ENCODE measurements at regions not wholly inside any gene's neighbourhood (a gene's known extent, or its start where the extent isn't known, plus 50 kb on each side); places are given as distances from the start of the nearest gene placed in this dataset.
"Not testable (repeated sequence)": the region's sequence is repeated elsewhere in the genome, so short reads cannot be mapped to it uniquely, and the experiment has no call there.

- Histone ChIP-seq H2AFZ (ENCODE audit: low read length, unreplicated experiment) (no peak overlapping the region), H3K4me1 (ENCODE audit: control insufficient read depth, insufficient read depth, low read length, unreplicated experiment) (peaks cover 16% of the 10 kb centered on the region), H3K4me3 (ENCODE audit: low read depth, low read length) (no peak overlapping the region), H3K36me3 (ENCODE audit: insufficient read depth, low read length) (no peaks in the 10 kb centered on the region), H3K79me2 (ENCODE audit: control insufficient read depth, insufficient read depth, low read length, unreplicated experiment) (no peaks in the 10 kb centered on the region), H3K27ac (ENCODE audit: low read depth, low read length) (no peak overlapping the region), H3K27me3 (ENCODE audit: insufficient read depth, low read length) (no peaks in the 10 kb centered on the region)
Observed at GRCh38 chr14:38947343-38947742, 155.7 kb downstream of the SEC23A start.

GRCh38 chr14:38944691-38945090, 158.3 kb downstream of the SEC23A start:
- peaks cover 4% of the 10 kb centered on the region for H3K4me1 ChIP-seq (ENCODE audit: control insufficient read depth, insufficient read depth, low read length, unreplicated experiment)
- no peaks in the 10 kb centered on the region for H3K36me3 ChIP-seq (ENCODE audit: insufficient read depth, low read length)
- H3K27ac ChIP-seq (ENCODE audit: low read depth, low read length), result no peak overlapping the region

GRCh38 chr14:38941488-38941887, 161.5 kb downstream of the SEC23A start:
- peak overlapping the region; percentile 38 for H2AFZ ChIP-seq (ENCODE audit: low read length, unreplicated experiment)
- no peaks in the 10 kb centered on the region for H3K4me1 ChIP-seq (ENCODE audit: control insufficient read depth, insufficient read depth, low read length, unreplicated experiment)
- no peaks in the 10 kb centered on the region for H3K27me3 ChIP-seq (ENCODE audit: insufficient read depth, low read length)
- H3K79me2 ChIP-seq (ENCODE audit: control insufficient read depth, insufficient read depth, low read length, unreplicated experiment), result no peaks in the 10 kb centered on the region
- H3K4me3 ChIP-seq (ENCODE audit: low read depth, low read length), result no peak overlapping the region
- no peaks in the 10 kb centered on the region for H3K36me3 ChIP-seq (ENCODE audit: insufficient read depth, low read length)
- H3K27ac ChIP-seq (ENCODE audit: low read depth, low read length), result no peak overlapping the region

More at GRCh38 chr14:38944691-38945090, 158.3 kb downstream of the SEC23A start:
- H3K4me3 ChIP-seq (ENCODE audit: low read depth, low read length), result no peak overlapping the region
- no peaks in the 10 kb centered on the region for H3K27me3 ChIP-seq (ENCODE audit: insufficient read depth, low read length)
- H2AFZ ChIP-seq (ENCODE audit: low read length, unreplicated experiment), result no peak overlapping the region
- no peaks in the 10 kb centered on the region for H3K79me2 ChIP-seq (ENCODE audit: control insufficient read depth, insufficient read depth, low read length, unreplicated experiment)

- H3K4me3 ChIP-seq (ENCODE audit: low read depth, low read length); H2AFZ ChIP-seq (ENCODE audit: low read length, unreplicated experiment); H3K27ac ChIP-seq (ENCODE audit: low read depth, low read length); H3K4me1 ChIP-seq (ENCODE audit: control insufficient read depth, insufficient read depth, low read length, unreplicated experiment); H3K79me2 ChIP-seq (ENCODE audit: control insufficient read depth, insufficient read depth, low read length, unreplicated experiment); H3K27me3 ChIP-seq (ENCODE audit: insufficient read depth, low read length); H3K36me3 ChIP-seq (ENCODE audit: insufficient read depth, low read length): not testable (repeated sequence)
Observed at GRCh38 chr14:38932653-38933000, 170.4 kb downstream of the SEC23A start.

- Histone ChIP-seq H3K27me3 (ENCODE audit: insufficient read depth, low read length) (peaks cover 4% of the 10 kb centered on the region; the same call in 1 of the 2 replicates), H3K27ac (ENCODE audit: low read depth, low read length) (no peak overlapping the region), H2AFZ (ENCODE audit: low read length, unreplicated experiment) (no peak overlapping the region), H3K79me2 (ENCODE audit: control insufficient read depth, insufficient read depth, low read length, unreplicated experiment) (no peaks in the 10 kb centered on the region), H3K4me3 (ENCODE audit: low read depth, low read length) (no peak overlapping the region), H3K36me3 (ENCODE audit: insufficient read depth, low read length) (no peaks in the 10 kb centered on the region), H3K4me1 (ENCODE audit: control insufficient read depth, insufficient read depth, low read length, unreplicated experiment) (no peaks in the 10 kb centered on the region)
Observed at GRCh38 chr14:38931969-38932652, 170.9 kb downstream of the SEC23A start.

GRCh38 chr14:38930898-38931297, 172.1 kb downstream of the SEC23A start:
- H3K27me3 ChIP-seq (ENCODE audit: insufficient read depth, low read length), result peaks cover 4% of the 10 kb centered on the region; the same call in 1 of the 2 replicates
- H3K4me1 ChIP-seq (ENCODE audit: control insufficient read depth, insufficient read depth, low read length, unreplicated experiment), result no peaks in the 10 kb centered on the region
- no peaks in the 10 kb centered on the region for H3K79me2 ChIP-seq (ENCODE audit: control insufficient read depth, insufficient read depth, low read length, unreplicated experiment)
- no peaks in the 10 kb centered on the region for H3K36me3 ChIP-seq (ENCODE audit: insufficient read depth, low read length)
- no peak overlapping the region for H3K4me3 ChIP-seq (ENCODE audit: low read depth, low read length)
- no peak overlapping the region for H2AFZ ChIP-seq (ENCODE audit: low read length, unreplicated experiment)
- H3K27ac ChIP-seq (ENCODE audit: low read depth, low read length), result no peak overlapping the region

- H3K79me2 ChIP-seq (ENCODE audit: control insufficient read depth, insufficient read depth, low read length, unreplicated experiment), result no peaks in the 10 kb centered on the region
- H3K4me1 ChIP-seq (ENCODE audit: control insufficient read depth, insufficient read depth, low read length, unreplicated experiment), result no peaks in the 10 kb centered on the region
- H3K4me3 ChIP-seq (ENCODE audit: low read depth, low read length), result no peak overlapping the region
- no peak overlapping the region for H3K27ac ChIP-seq (ENCODE audit: low read depth, low read length)
- no peak overlapping the region for H2AFZ ChIP-seq (ENCODE audit: low read length, unreplicated experiment)
- no peaks in the 10 kb centered on the region for H3K36me3 ChIP-seq (ENCODE audit: insufficient read depth, low read length)
- peaks cover 4% of the 10 kb centered on the region; the same call in 1 of the 2 replicates for H3K27me3 ChIP-seq (ENCODE audit: insufficient read depth, low read length)
Observed at GRCh38 chr14:38930022-38930421, 173.0 kb downstream of the SEC23A start.

- H3K4me3 ChIP-seq (ENCODE audit: low read depth, low read length), result no peak overlapping the region
- no peaks in the 10 kb centered on the region for H3K4me1 ChIP-seq (ENCODE audit: control insufficient read depth, insufficient read depth, low read length, unreplicated experiment)
- no peaks in the 10 kb centered on the region for H3K27me3 ChIP-seq (ENCODE audit: insufficient read depth, low read length)
Observed at GRCh38 chr14:38929416-38929815, 173.6 kb downstream of the SEC23A start.

GRCh38 chr14:38921893-38922292, 181.1 kb downstream of the SEC23A start:
- not testable (repeated sequence) for H2AFZ ChIP-seq (ENCODE audit: low read length, unreplicated experiment); H3K27me3 ChIP-seq (ENCODE audit: insufficient read depth, low read length); H3K4me1 ChIP-seq (ENCODE audit: control insufficient read depth, insufficient read depth, low read length, unreplicated experiment); H3K4me3 ChIP-seq (ENCODE audit: low read depth, low read length); H3K79me2 ChIP-seq (ENCODE audit: control insufficient read depth, insufficient read depth, low read length, unreplicated experiment); H3K27ac ChIP-seq (ENCODE audit: low read depth, low read length); H3K36me3 ChIP-seq (ENCODE audit: insufficient read depth, low read length)

More at GRCh38 chr14:38929416-38929815, 173.6 kb downstream of the SEC23A start:
- H3K79me2 ChIP-seq (ENCODE audit: control insufficient read depth, insufficient read depth, low read length, unreplicated experiment), result no peaks in the 10 kb centered on the region
- no peak overlapping the region for H3K27ac ChIP-seq (ENCODE audit: low read depth, low read length)
- H2AFZ ChIP-seq (ENCODE audit: low read length, unreplicated experiment), result no peak overlapping the region
- no peaks in the 10 kb centered on the region for H3K36me3 ChIP-seq (ENCODE audit: insufficient read depth, low read length)

GRCh38 chr14:38915125-38915524, 187.9 kb downstream of the SEC23A start:
- Histone ChIP-seq H3K4me1 (ENCODE audit: control insufficient read depth, insufficient read depth, low read length, unreplicated experiment) (no peaks in the 10 kb centered on the region), H3K4me3 (ENCODE audit: low read depth, low read length) (no peak overlapping the region), H2AFZ (ENCODE audit: low read length, unreplicated experiment) (no peak overlapping the region), H3K79me2 (ENCODE audit: control insufficient read depth, insufficient read depth, low read length, unreplicated experiment) (no peaks in the 10 kb centered on the region), H3K27ac (ENCODE audit: low read depth, low read length) (no peak overlapping the region), H3K27me3 (ENCODE audit: insufficient read depth, low read length) (no peaks in the 10 kb centered on the region), H3K36me3 (ENCODE audit: insufficient read depth, low read length) (no peaks in the 10 kb centered on the region)

GRCh38 chr14:38910092-38910491, 192.9 kb downstream of the SEC23A start:
- H3K27ac ChIP-seq (ENCODE audit: low read depth, low read length), result no peak overlapping the region
- H3K36me3 ChIP-seq (ENCODE audit: insufficient read depth, low read length), result no peaks in the 10 kb centered on the region
- peaks cover 4% of the 10 kb centered on the region; the same call in 1 of the 2 replicates for H3K27me3 ChIP-seq (ENCODE audit: insufficient read depth, low read length)
- H3K4me3 ChIP-seq (ENCODE audit: low read depth, low read length), result peak overlapping the region; percentile 38; the same call in 1 of the 2 replicates
- peak overlapping the region; percentile 67 for H2AFZ ChIP-seq (ENCODE audit: low read length, unreplicated experiment)
- no peaks in the 10 kb centered on the region for H3K4me1 ChIP-seq (ENCODE audit: control insufficient read depth, insufficient read depth, low read length, unreplicated experiment)
- H3K79me2 ChIP-seq (ENCODE audit: control insufficient read depth, insufficient read depth, low read length, unreplicated experiment), result no peaks in the 10 kb centered on the region

All from ACC112 (cell line).